NCI-H2227 (cell line): ENCODE measurements at regions not wholly inside any gene's neighbourhood (a gene's known extent, or its start where the extent isn't known, plus 50 kb on each side); places are given as distances from the start of the nearest gene placed in this dataset.
"Not testable (repeated sequence)": the region's sequence is repeated elsewhere in the genome, so short reads cannot be mapped to it uniquely, and the experiment has no call there.

ENCODE experiments used
- DNase-seq: peaks from one replicate; lab custom pipeline; 2025; ENCODE audit not compliant: unreplicated experiment; lab: John Stamatoyannopoulos, UW

DNA sequence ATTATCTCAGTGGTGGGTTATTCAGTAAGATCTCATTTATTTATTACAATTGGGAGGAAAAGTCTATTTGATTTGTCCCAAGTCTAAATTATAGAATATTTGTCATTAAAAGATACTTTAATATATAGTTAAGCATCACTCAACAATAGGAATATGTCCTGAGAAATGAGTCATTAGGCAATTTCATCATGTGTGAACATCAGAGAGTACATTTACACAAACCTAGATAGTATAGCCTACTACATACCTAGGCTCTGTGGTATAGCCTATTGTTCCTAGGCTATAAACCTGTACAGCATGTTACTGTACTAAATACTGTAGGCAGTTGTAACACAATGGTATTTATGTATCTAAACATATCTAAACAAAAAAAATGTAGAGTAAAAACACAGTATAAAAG lies 135.0 kb upstream of the RASA1 start:
- no peak for DNase-seq

DNA sequence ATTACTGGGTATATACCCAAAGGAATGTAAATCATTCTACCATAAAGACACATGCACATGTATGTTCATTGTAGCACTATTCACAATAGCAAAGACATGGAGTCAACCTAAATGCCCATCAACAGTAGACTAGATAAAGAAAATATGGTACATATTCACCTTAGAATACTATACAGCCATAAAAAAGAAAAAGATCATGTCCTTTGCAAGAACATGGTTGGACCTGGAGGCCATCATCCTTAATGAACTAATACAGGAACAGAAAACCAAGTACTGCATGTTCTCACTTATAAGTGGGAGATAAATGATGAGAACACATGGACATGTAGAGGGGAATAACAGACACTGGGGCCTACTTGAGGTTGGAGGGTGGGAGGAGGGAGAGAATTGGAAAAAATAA lies 133.2 kb upstream of the RASA1 start:
- DNase-seq: not testable (repeated sequence)

DNA sequence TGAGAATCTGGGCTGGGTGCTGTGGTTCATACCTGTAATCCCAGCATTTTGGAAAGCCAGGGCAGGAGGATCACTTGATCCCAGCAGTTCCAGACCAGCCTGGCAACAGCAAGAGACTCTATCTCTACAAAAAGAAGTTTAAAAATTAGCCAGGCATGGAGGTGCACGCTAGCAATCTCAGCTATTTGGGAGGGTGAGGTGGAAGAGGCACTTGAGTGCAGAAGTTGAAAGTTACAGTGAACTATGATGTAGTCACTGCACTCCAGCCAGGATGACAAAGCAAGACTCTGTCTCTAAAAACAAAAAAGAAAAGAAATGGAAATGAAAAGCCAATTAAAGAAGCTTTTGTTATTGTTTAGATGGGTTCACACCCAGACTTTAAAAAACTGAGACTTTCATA lies 131.6 kb upstream of the RASA1 start:
- no peak for DNase-seq

DNA sequence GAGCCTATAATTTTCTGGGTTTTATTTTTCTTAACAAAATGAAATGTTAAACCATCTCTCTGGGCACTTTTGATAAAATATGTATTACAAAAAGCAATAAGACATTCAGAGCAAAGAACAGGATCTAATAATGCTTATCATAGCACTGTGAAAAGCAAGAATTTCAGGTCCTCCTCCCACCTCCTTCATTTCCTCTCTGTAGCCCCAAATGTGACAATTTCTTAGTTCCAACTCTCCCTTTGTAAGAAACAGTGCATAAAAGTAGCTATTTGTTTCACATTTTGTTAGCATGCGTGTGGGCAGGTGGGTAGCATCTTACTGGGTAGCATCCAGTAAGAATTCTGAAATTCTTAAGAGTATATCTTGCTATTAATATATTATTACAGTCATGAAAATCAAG lies 130.9 kb upstream of the RASA1 start:
- DNase-seq: no peak

DNA sequence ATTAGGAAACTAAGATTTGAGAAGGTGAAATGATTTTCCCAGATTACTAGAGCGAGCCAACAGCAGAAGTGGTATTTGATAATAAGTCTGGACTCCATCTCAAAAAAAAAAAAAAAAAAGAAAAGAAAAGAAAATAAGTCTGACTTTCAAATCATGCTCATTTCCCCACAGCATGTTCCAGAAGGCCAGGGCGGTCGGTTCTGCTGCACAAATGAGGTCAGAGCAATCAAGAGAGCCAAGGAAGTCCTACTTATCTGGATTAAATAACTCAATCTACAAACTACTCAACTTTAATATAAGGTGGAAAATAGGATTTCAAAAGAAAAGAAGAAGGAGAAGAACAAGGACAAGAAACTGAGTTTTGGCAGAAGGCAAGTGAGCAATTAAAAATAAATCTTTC lies 130.4 kb upstream of the RASA1 start:
- DNase-seq: no peak

DNA sequence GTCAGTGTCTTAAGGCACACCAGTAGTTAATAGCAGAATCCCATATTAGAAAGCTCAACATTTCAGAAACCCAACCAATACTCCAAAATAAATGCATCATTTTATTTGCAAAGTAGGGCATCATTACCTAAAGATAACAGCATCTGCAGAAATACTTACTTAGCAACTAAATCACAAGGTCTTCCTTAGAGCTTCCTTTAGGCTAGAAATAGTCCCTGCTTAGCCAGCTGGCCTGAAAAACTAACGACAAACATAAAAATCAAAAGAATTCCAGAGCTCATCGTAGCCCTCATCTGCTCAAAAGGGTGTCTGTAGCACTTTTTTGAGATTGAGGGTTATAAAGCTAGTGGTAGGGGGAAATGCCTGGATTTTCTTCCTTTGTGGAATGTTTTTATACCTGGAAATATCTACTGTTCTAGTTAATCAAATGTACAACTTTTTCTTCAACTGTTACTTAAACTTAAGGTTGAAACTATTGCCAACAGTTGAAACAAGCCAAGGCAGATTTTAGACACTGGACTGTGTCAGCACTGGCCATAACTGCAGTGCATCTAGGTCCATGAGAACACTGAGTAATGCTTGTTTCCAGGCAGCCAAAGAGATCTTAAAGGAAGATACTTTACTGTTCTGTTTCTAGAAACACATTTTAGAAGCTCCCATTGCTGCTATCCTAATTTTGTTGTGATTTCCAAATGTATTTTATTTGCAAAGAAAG lies 129.4 kb upstream of the RASA1 start:
- no peak for DNase-seq

DNA sequence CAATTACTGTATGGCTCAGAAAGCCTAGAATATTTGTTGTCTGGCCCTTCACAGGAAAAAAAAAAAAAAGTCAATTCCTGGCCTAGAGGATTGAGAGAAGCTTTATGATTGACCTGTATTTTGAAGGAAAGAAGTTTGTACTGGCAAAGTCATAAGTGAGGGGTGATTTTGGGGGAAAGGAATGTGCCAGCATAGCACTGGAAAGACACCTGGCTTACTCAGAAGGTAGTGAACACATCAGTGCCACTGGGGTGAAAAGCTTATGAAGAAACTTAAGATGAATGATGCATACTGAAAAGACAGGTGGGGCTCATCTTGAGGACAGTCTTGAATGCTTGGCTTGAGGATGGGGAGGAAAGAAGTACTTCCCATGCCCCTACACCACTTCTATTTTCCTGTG lies 127.9 kb upstream of the RASA1 start:
- DNase-seq: no peak

DNA sequence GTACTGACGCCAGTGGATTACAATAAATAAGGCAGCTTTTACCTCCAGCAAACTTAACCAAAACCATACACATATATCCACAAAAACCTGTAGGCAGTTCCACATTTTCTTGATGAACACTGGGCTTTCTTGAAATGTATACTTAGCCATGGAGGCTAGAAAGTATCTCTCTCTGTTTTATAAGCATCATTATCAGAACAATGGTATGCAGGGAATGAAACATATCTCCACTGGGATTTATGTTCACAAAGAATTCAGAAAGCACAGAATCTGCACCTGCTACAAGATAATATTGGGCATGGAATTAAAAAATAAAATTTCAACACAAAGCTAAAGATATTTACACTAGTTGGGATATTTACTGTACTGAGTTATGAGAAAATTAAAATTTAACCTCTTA lies 126.1 kb upstream of the RASA1 start:
- DNase-seq: no peak

DNA sequence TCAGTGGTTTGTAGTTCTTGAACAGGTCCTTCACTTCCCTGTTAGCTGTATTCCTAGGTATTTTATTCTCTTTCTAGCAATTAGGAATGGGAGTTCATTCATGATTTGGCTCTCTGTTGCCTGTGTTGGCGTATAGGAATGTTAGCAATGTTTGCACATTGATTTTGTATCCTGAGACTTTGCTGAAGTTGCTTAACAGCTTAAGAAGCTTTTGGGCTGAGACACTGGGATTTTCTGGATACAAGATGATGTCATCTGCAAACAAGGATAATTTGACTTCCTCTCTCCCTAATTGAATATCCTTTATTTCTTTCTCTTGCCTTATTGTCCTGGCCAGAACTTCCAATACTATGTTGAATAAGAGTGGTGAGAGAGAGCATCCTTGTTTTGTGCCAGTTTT lies 121.8 kb upstream of the RASA1 start:
- DNase-seq: not testable (repeated sequence)

DNA sequence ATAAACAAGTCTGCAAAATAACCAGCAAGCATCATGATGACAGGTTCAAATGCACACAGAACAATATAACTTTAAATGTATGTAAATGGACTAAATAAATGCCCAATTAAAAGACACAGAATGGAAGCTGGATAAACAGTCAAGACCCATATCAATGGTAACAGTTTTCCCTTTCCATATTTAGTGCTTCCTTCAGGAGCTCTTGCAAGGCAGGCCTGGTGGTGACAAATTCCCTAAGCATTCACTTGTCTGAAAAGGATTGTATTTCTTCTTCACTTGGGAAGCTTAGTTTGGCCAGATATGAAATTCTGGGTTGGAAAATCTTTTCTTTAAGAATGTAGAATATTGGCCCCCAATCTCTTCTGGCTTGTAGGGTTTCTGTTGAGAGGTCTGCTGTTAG lies 120.2 kb upstream of the RASA1 start:
- DNase-seq: no peak

DNA sequence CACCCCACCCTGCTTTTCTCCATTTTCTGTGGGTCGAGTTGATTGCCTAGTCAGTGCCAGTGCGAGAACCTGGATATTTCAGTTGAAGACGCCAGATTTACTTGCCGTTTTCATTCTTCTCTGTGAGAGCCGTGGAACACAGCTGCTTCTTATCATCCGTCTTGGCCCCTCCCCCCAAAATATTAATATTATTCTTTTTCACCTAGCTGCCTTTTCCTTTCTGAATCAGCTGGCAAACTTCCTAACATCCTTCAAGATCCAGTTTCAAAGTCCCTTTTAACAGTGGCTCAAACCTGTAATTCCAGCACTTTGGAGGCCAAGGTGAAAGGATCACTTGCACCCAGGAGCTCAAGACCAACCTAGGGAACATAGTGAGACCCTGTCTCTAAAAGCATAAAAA lies 117.1 kb upstream of the RASA1 start:
- DNase-seq: no peak

DNA sequence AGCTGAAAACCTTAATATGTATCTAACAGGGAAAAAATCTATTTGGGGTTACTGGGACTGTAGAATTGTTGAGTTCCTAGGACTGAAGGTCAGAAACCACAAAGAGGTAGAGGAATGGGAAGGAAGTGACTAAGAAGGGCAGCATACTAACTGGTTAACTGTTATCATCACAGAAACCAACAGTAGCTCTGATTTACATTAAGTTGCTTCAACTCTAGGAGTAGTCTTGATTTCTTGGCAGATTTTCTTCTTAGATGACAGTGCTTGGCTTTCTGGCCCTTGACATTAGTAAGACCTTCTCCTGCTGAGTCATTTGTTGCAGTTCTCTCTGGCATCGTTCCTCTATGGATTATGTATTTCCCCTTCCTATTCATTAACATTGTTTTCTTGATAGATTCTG lies 116.1 kb upstream of the RASA1 start:
- no peak for DNase-seq

DNA sequence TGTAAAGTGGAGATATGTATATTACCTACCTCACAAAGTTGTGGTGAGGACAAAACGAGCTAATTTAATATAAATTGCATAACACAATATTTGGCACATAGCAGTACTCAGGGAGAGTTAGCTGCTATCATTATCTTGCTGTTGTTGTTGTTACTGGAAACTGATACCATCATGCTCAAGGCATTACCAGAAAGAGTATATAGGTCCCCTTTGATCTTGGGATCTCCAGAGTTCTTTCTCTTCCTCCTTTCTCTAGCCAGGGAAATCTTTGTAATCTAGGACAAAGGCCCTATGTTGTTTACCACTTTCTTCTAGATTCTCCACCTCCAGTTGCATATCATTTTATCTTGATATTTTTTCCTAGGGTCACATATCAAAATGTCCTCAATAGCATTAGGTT lies 114.8 kb upstream of the RASA1 start:
- DNase-seq: no peak

DNA sequence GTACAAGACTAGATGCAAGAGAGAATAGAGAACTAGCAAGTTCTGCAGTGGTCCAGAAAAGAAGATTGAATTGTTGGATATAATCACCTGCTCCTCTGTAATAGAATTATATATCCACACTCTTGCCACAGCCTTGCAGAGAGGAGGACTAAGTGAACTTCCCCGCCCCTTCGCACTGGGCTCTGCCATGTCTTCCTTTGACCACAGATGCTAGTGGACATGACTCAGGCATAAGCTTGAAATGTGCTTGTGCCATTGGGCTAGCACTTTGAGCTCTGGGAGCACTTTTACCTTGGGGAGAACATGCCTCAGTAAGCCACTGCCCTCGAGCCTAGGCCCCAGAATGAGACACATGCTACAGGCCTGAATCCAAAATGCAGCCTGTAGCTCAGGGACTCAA lies 113.5 kb upstream of the RASA1 start:
- no peak for DNase-seq

DNA sequence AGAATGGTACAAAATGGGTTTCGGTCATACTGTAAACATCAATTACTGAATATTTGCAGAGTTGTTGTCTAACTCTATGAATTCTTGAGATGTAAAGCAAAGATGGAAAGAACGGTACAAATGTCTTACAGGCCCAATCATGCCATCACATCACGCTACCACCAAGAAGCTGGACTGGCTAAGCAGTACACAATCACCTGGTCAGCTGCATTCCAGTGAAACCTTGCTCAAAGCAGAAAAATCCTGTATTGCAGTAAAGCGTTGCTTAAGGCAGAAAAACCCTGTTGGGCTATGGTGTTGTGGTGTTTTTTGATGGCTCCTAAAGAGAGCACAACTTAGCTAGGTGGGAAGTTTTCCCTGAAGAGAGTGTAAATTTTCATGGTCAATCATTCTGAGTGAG lies 112.6 kb upstream of the RASA1 start:
- no peak for DNase-seq

DNA sequence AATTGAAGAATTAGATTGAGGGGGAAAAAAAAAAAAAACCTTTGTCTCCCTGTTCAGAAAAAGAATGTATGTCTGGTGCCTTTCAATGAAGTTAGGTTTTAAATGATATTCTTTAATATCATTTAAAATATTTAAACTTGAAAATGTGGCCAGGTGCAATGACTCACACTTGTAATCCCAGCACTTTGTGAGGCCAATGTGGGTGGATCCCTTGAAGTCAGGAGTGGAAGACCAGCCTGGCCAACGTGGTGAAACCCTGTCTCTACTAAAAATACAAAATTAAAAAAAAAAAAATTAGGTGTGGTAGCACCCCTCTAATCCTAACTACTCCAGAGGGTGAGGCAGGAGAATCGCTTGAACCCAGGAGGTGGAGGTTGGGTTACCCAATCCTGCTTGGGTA lies 111.1 kb upstream of the RASA1 start:
- DNase-seq: no peak

DNA sequence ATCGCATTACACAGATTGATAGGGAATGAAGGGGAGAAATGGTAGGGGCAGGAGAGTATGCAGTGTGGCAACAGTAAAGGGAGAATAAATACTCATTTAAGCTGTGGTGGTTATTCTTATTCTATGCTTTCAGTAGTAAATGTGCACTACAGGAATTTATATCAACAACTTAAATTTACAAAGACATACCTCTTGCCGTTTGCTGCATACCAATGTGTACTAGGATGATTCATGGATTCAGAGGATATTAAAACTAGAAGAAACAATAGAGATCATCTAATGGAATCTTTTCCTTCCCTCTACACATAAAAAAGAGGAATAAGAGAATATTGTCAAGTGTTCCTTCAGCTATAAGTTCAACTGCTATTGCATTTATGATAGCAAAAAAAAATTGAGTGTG lies 103.3 kb upstream of the RASA1 start:
- no peak for DNase-seq

DNA sequence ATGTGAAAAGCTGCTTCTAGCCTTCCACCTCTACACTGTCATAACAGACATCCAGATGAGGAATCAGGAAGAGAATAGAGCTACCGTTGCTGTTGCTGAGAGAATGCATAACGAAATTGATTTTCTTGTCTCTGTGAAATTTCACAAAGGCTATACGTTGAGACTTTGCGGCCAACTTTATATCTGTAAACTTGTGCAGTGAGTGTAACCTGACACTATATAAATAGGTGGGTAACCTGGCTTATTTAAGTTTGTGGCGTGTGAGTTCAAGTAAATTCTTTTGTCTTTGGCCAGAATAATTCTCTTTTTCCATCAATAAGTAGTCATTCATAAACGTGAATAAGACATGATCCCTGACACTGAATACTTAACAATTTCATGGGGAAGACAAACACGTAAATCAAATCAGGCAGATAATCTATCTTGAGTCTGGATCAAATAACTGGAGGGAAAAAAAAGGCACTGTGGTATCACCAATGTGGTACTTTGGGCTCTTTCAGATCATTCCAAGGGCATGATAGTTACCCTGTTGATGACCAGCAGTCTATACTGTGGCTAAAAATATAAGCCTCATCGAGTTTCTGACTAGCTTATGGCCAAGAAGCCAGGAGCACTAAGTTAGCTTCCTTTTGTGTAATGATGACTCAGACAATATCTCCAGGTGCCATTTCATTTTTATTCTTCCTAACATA lies 98.2 kb upstream of the RASA1 start:
- DNase-seq: no peak

DNA sequence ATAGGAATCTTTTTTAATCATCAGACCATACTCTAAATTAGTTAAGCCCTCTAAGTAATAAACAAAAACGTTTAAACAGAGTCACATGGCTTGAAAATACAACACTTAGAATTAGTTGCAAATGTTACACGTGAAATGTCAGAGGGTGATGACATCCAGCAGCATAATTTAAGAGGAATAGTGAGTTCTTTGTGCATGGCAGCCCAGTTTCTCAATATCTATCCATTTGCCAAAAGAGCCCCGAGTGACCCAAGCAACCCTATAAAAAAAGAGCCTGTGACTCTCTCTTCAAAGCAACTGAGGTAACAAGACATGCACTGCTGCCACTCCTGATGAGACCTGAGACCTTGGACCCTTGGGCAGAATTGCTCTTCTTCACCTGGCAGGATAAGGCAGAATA lies 96.9 kb upstream of the RASA1 start:
- no peak for DNase-seq

DNA sequence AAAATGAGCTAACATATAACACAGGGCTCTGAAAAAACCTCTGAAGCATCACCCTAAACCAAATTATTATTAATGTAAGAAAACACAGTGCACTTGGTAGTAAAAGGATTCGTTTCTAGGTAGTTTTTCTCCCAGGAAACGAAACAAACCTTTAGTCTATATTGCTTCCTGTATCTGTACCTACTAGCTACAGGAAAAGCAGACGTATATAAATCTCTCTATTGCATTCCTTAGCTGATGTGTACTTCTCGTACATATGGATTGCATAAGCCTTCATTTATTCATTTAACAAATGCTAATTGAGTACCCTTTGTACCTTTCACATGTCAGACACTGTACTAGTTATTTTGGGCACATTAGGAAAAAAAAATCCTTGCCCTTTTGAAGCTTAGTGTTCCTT lies 85.0 kb upstream of the RASA1 start:
- DNase-seq: no peak

DNA sequence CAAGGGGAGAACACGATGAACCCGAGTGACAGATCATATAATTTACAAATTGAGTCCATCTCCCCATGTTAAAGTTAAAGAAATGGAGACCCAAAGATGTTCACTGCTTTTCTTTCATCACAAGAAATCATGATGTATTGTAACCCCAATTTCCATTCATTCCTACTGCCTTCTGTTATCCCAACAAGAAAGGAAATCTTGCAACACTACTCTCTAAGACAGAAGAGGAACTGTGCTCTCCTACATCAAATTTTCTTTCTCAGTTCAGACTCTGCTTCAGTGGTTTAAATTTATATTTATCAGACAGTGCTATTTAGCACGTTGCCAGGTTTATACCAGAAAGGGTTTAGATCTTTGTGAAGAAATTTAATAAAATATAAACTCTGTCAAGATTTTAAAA lies 83.8 kb upstream of the RASA1 start:
- DNase-seq: no peak

DNA sequence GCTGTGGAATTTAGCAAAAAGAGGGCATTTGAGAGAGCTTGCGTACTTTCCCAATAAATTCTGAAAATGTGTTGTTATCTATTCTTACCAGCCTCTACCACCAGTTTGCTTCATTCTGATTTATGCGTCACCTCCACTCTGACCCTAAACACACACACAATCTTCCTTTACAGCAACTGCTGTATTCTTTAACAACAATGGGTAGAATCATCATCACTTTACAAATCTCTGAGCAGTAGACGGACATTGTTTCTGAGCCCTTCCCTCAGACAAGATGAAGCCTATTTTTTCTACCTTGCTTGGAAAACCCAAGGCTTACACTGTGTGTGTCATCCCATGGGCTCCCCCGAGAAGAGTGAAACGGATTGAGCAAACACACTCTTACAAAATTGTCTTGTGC lies 83.1 kb upstream of the RASA1 start:
- no peak for DNase-seq

DNA sequence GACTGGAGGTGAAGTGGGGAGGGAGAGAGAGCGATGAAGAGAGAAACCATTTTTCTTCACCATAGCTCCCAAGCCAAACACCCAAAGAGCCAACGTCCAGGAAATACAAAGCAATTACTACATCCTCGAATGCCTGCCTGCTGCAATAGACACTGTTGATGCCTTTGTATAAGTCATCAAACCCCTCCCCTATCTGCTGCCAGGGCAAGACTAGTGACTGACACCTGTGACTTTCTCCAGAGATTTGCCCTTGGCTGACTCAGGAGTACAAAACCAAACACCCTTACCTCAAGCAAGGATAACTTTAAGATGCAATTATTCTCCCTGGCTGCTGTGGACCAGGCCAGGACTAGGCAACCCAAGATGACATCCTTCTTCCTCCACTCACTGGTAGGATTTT lies 81.8 kb upstream of the RASA1 start:
- DNase-seq: no peak
